GM12878 (cell line): ENCODE measurements at regions not wholly inside any gene's neighbourhood (a gene's known extent, or its start where the extent isn't known, plus 50 kb on each side); places are given as distances from the start of the nearest gene placed in this dataset.
"Not testable (repeated sequence)": the region's sequence is repeated elsewhere in the genome, so short reads cannot be mapped to it uniquely, and the experiment has no call there.

Experiments used
- ATAC-seq: fragments of 200-7000 bp; cut with Tn5 transposase; 3 replicates; pipeline ENCODE4 v1.9.1; 2020; ENCODE audit warnings: mild to moderate bottlenecking, moderate library complexity
- BruUV-seq: library from RNA; stranded (reverse); fragments of 400-500 nt; replicated peaks from 2 replicates; lab custom pipeline; 2021; lab: Mats Ljungman, UMichigan
- CTCF ChIA-PET: fragments of 300-600 bp; sonication (Branson Sonifier 250); formaldehyde crosslinking; extraction: SDS; loops from one replicate; lab custom pipeline; 2021; ENCODE audit warnings: inconsistent platforms; lab: Yijun Ruan, JAX
- POLR2A ChIA-PET: fragments of 350-600 bp; formaldehyde crosslinking; extraction: SDS; loops from one replicate; lab custom pipeline; 2021; ENCODE audit warnings: inconsistent platforms; lab: Charles Lee
- RAD21 ChIA-PET: fragments of 300-600 bp; sonication (Branson Sonifier 250); formaldehyde crosslinking; loops from one replicate; lab custom pipeline; 2023; ENCODE audit warnings: antibody characterized with exemption; ENCODE audit not compliant: unreplicated experiment; lab: Charles Lee
- SMC1A ChIA-PET: fragments of 300-600 bp; sonication (Branson Sonifier 250); formaldehyde crosslinking; loops from one replicate; lab custom pipeline; 2023; ENCODE audit not compliant: unreplicated experiment, uncharacterized antibody; lab: Charles Lee
- DNase-seq: peaks from one replicate; pipeline ENCODE4 v3.0.0-alpha.2; 2011; ENCODE audit warnings: low read depth, low spot score
- FAIRE-seq: peaks from 3 replicates; lab custom pipeline; 2011; peaks lifted over from hg19 to GRCh38; lab: Jason Lieb, UNC
- H2AFZ ChIP-seq: 2 replicates; pipeline ENCODE4 v1.6.0; 2011; ENCODE audit warnings: low read depth, low read length, control low read depth; ENCODE audit not compliant: control insufficient read depth
- H3K27ac ChIP-seq: 2 replicates; pipeline ENCODE4 v1.5.1; 2011; ENCODE audit warnings: control low read depth; ENCODE audit not compliant: control insufficient read depth, insufficient read depth
- H3K27me3 ChIP-seq, 2 experiments: replicated peaks in 1 of 2; 2 replicates each; pipeline versions ENCODE4 v1.6.0 to v1.6.1; 2011; ENCODE audit warnings: low read length in 1 of 2; ENCODE audit not compliant: control insufficient read depth in 2 of 2, insufficient read depth in 2 of 2
- H3K36me3 ChIP-seq, 2 experiments: 2 replicates each; pipeline ENCODE4 v1.5.1; 2011; ENCODE audit warnings: low read length in 1 of 2; ENCODE audit not compliant: control insufficient read depth in 2 of 2, insufficient read depth in 2 of 2
- H3K4me1 ChIP-seq: 2 replicates; pipeline ENCODE4 v1.6.1; 2011; ENCODE audit warnings: mild to moderate bottlenecking, low read length, moderate library complexity, mixed read lengths; ENCODE audit not compliant: control insufficient read depth, insufficient read depth
- H3K4me2 ChIP-seq: 2 replicates; pipeline ENCODE4 v1.6.0; 2011; ENCODE audit warnings: control low read depth; ENCODE audit not compliant: control insufficient read depth, insufficient read depth
- H3K4me3 ChIP-seq: fragments of 200-600 bp; sonication (generic); 2 replicates; pipeline ENCODE4 v1.5.1; 2016
- H3K79me2 ChIP-seq: 2 replicates; pipeline ENCODE4 v1.6.0; 2011; ENCODE audit warnings: low read length; ENCODE audit not compliant: control insufficient read depth, insufficient read depth
- H3K9ac ChIP-seq: 2 replicates; pipeline ENCODE4 v1.8.0; 2011; ENCODE audit warnings: low read length, control low read depth, mixed read lengths; ENCODE audit not compliant: control insufficient read depth, insufficient read depth
- H3K9me3 ChIP-seq: replicated peaks from 3 replicates; pipeline ENCODE4 v1.5.1; 2011; ENCODE audit warnings: mild to moderate bottlenecking, low read length; ENCODE audit not compliant: control insufficient read depth, insufficient read depth
- H4K20me1 ChIP-seq: 2 replicates; pipeline ENCODE4 v1.6.0; 2011; ENCODE audit not compliant: control insufficient read depth, insufficient read depth
- ATF2 ChIP-seq: IDR thresholded peaks from 2 replicates; pipeline ENCODE4 v1.6.1; 2012; ENCODE audit warnings: low read length, inconsistent platforms
- E4F1 ChIP-seq: fragments of 450-650 bp; IDR thresholded peaks from 2 replicates; pipeline ENCODE4 v1.6.1; 2018; ENCODE audit warnings: borderline replicate concordance, mild to moderate bottlenecking; ENCODE audit not compliant: partially characterized antibody
- POLR2AphosphoS2 ChIP-seq: IDR thresholded peaks from 2 replicates; pipeline ENCODE4 v1.6.1; 2011; ENCODE audit warnings: low read depth, mild to moderate bottlenecking, low read length, improper control_type of control experiment, moderate library complexity
- WGBS: methylation state at CpG from one replicate; pipeline ENCODE4 v1.1.6; 2016; ENCODE audit warnings: low lambda C conversion rate; ENCODE audit not compliant: insufficient replicate concordance, insufficient coverage; ENCODE audit errors: missing lambda C conversion rate; 5-methylcytosine and 5-hydroxymethylcytosine counted together
- in situ Hi-C: fragments of 300-500 bp; cut with MboI; formaldehyde crosslinking; loops from 9 replicates; pipeline ENCODE4 v1.14.3; 2018; ENCODE audit warnings: mixed read lengths
- intact Hi-C: fragments of 100-400 bp; cut with micrococcal nuclease; formaldehyde crosslinking; loops from one replicate; pipeline ENCODE4 v1.14.2; 2022; ENCODE audit not compliant: unreplicated experiment

- no peak for TF ChIP-seq E4F1
- no peak for TF ChIP-seq POLR2AphosphoS2
- TF ChIP-seq ATF2: no peak
Observed at GRCh38 chr2:144642131-144642530, 122.2 kb upstream of the ZEB2 start (continued).

- ATAC-seq, H3K4me3 ChIP-seq, H3K36me3 ChIP-seq, RAD21 ChIA-PET, BruUV-seq, FAIRE-seq, DNase-seq, H3K9ac ChIP-seq, CTCF ChIA-PET, H2AFZ ChIP-seq, H3K27ac ChIP-seq, H3K79me2 ChIP-seq, H3K4me1 ChIP-seq, POLR2A ChIA-PET, H3K27me3 ChIP-seq, H3K4me2 ChIP-seq, SMC1A ChIA-PET, H3K9me3 ChIP-seq, intact Hi-C loops, H4K20me1 ChIP-seq, in situ Hi-C loops: not testable (repeated sequence)
- 61% methylated on average over 4 of the region's 4 CpGs for WGBS
Observed at GRCh38 chr2:144638250-144638649, 118.3 kb upstream of the ZEB2 start.

GRCh38 chr2:144636860-144637259, 116.9 kb upstream of the ZEB2 start:
- RAD21 ChIA-PET, H3K27ac ChIP-seq, intact Hi-C loops, H2AFZ ChIP-seq, H3K4me3 ChIP-seq, ATAC-seq, H3K79me2 ChIP-seq, CTCF ChIA-PET, H3K9me3 ChIP-seq, BruUV-seq, H3K4me1 ChIP-seq, H3K27me3 ChIP-seq, DNase-seq, in situ Hi-C loops, POLR2A ChIA-PET, H3K9ac ChIP-seq, FAIRE-seq, H4K20me1 ChIP-seq, H3K4me2 ChIP-seq, H3K36me3 ChIP-seq: not testable (repeated sequence)
- SMC1A ChIA-PET: interaction anchor here (0.9 kb wide), 1 partner anchor 1137 kb away, joined by 3 read pairs; no protein-coding TSS in a partner anchor
- 0% methylated on average over 1 of the region's 1 CpG for WGBS
